SK-N-SH (cell line): ENCODE measurements at regions not wholly inside any gene's neighbourhood (a gene's known extent, or its start where the extent isn't known, plus 50 kb on each side); places are given as distances from the start of the nearest gene placed in this dataset.

Source experiments
- CTCF ChIA-PET: fragments of 300-600, 350-600 bp; formaldehyde crosslinking; extraction: SDS; loops from one replicate; lab custom pipeline; 2021; lab: Yijun Ruan, JAX
- POLR2A ChIA-PET: fragments of 350-600 bp; sonication (Branson Sonifier 250); formaldehyde crosslinking; extraction: SDS; loops from one replicate; lab custom pipeline; 2020; ENCODE audit warnings: antibody characterized with exemption, inconsistent platforms; lab: Yijun Ruan, JAX
- DNase-seq: peaks from one replicate; pipeline ENCODE4 v3.0.0; 2012
- H2AFZ ChIP-seq: fragments of 200-600 bp; sonication (generic); 2 replicates; pipeline ENCODE4 v1.8.1; 2016; ENCODE audit warnings: antibody characterized with exemption, mild to moderate bottlenecking, low read depth
- H3F3A ChIP-seq: fragments of 200-600 bp; sonication (generic); replicated peaks from 2 replicates; pipeline ENCODE3; 2016; ENCODE audit warnings: antibody characterized with exemption, mild to moderate bottlenecking; ENCODE audit not compliant: insufficient read depth
- H3K27ac ChIP-seq, 2 experiments: fragments of 200-500 bp in 1 of 2; fragments of 200-600 bp in 1 of 2; sonication (Bioruptor generic) in 1 of 2; sonication (generic), shearing (Covaris generic) in 1 of 2; 2 replicates each; pipeline versions ENCODE4 v1.5.1 to v1.6.1; 2014 to 2016; ENCODE audit warnings: low read depth in 2 of 2, inconsistent platforms in 1 of 2, low read length in 1 of 2, mild to moderate bottlenecking in 1 of 2, mixed read lengths in 1 of 2
- H3K27me3 ChIP-seq: fragments of 200-600 bp; sonication (generic), shearing (Covaris generic); 2 replicates; pipeline ENCODE4 v1.6.1; 2016; ENCODE audit warnings: mixed run types; ENCODE audit not compliant: insufficient read depth
- H3K36me3 ChIP-seq, 2 experiments: fragments of 200-500 bp in 1 of 2; fragments of 200-600 bp in 1 of 2; sonication (Bioruptor generic) in 1 of 2; sonication (generic) in 1 of 2; replicated peaks in 1 of 2; 2 replicates each; pipeline versions ENCODE3 to v1.5.1; 2014 to 2016; ENCODE audit warnings: low read length in 1 of 2, mild to moderate bottlenecking in 1 of 2; ENCODE audit not compliant: insufficient read depth in 2 of 2, control insufficient read depth in 1 of 2
- H3K4me1 ChIP-seq, 2 experiments: fragments of 200-500 bp in 1 of 2; fragments of 200-600 bp in 1 of 2; sonication (Bioruptor generic) in 1 of 2; sonication (generic), shearing (Covaris generic) in 1 of 2; 2 replicates each; pipeline versions ENCODE4 v1.5.1 to v1.6.1; 2014 to 2016; ENCODE audit warnings: low read depth in 1 of 2, low read length in 1 of 2, mixed run types in 1 of 2; ENCODE audit not compliant: insufficient read depth in 2 of 2, control insufficient read depth in 1 of 2
- H3K4me2 ChIP-seq: fragments of 200-600 bp; sonication (generic), shearing (Covaris generic); 2 replicates; pipeline ENCODE4 v1.6.1; 2017; ENCODE audit warnings: mixed run types
- H3K4me3 ChIP-seq, 2 experiments: fragments of 200-500 bp in 1 of 2; fragments of 200-600 bp in 1 of 2; sonication (Bioruptor generic) in 1 of 2; sonication (generic), shearing (Covaris generic) in 1 of 2; 2 replicates each; pipeline versions ENCODE4 v1.5.1 to v1.8.1; 2014 to 2016; ENCODE audit warnings: low read depth in 2 of 2, inconsistent platforms in 1 of 2, low read length in 1 of 2, mild to moderate bottlenecking in 1 of 2, mixed read lengths in 1 of 2, moderate library complexity in 1 of 2
- H3K79me2 ChIP-seq: fragments of 200-600 bp; sonication (generic); 2 replicates; pipeline ENCODE4 v1.8.1; 2017; ENCODE audit warnings: mild to moderate bottlenecking; ENCODE audit not compliant: insufficient read depth
- H3K9ac ChIP-seq: fragments of 200-600 bp; sonication (generic); 2 replicates; pipeline ENCODE4 v1.6.1; 2017; ENCODE audit warnings: mixed run types
- H3K9me2 ChIP-seq: fragments of 200-600 bp; sonication (generic); 2 replicates; pipeline ENCODE4 v1.6.1; 2017; ENCODE audit warnings: mixed run types
- H3K9me3 ChIP-seq: fragments of 200-600 bp; sonication (generic); 2 replicates; pipeline ENCODE4 v1.6.1; 2017; ENCODE audit warnings: mixed run types, mild to moderate bottlenecking, moderate library complexity
- H4K20me1 ChIP-seq: fragments of 200-600 bp; sonication (generic); 2 replicates; pipeline ENCODE4 v1.6.1; 2017; ENCODE audit warnings: mild to moderate bottlenecking, mixed run types; ENCODE audit not compliant: insufficient read depth
- CHD2 ChIP-seq: fragments of 150-350 bp; IDR thresholded peaks from 2 replicates; pipeline ENCODE4 v1.6.1; 2018; ENCODE audit warnings: low read length; ENCODE audit not compliant: partially characterized antibody
- ELF1 ChIP-seq: IDR thresholded peaks from 2 replicates; pipeline ENCODE4 v1.4.0; 2012
- EP300 ChIP-seq, 2 experiments: IDR thresholded peaks; 2 replicates each; pipeline versions ENCODE4 v1.4.0 to v1.6.1; 2012; ENCODE audit warnings: borderline replicate concordance in 1 of 2, low read depth in 1 of 2, low read length in 1 of 2
- GABPA ChIP-seq: IDR thresholded peaks from 2 replicates; pipeline ENCODE4 v1.4.0; 2012; ENCODE audit warnings: low read depth, mild to moderate bottlenecking
- GATA2 ChIP-seq: sonication (generic); formaldehyde crosslinking; IDR thresholded peaks from 2 replicates; pipeline ENCODE4 v1.5.0; 2020; ENCODE audit warnings: mild to moderate bottlenecking, missing genetic modification reagents
- JUND ChIP-seq: IDR thresholded peaks from 2 replicates; pipeline ENCODE4 v1.4.0; 2012
- MXI1 ChIP-seq: IDR thresholded peaks from 2 replicates; pipeline ENCODE4 v1.6.1; 2012; ENCODE audit warnings: mild to moderate bottlenecking, low read depth, low read length, improper control_type of control experiment
- RAD21 ChIP-seq: IDR thresholded peaks from 2 replicates; pipeline ENCODE4 v1.6.1; 2012; ENCODE audit warnings: mild to moderate bottlenecking, low read length
- RCOR1 ChIP-seq: fragments of 150-350 bp; IDR thresholded peaks from 2 replicates; pipeline ENCODE4 v1.6.1; 2017; ENCODE audit warnings: antibody characterized with exemption, low read length
- YY1 ChIP-seq: IDR thresholded peaks from 2 replicates; pipeline ENCODE4 v1.4.0; 2012; ENCODE audit warnings: low read depth, mild to moderate bottlenecking
- WGBS: methylation state at CpG from one replicate; pipeline ENCODE4 v1.1.6; 2017; ENCODE audit warnings: low lambda C conversion rate; 5-methylcytosine and 5-hydroxymethylcytosine counted together
- TF ChIP-seq, protein P1 (sequence below): IDR thresholded peaks from 2 replicates; pipeline ENCODE4 v1.4.0; 2012; ENCODE audit warnings: low read depth, borderline replicate concordance
- TF ChIP-seq, protein P2 (sequence below): IDR thresholded peaks from 2 replicates; pipeline ENCODE4; 2012
- TF ChIP-seq, protein P3 (sequence below): fragments of 200-600 bp; sonication (generic); IDR thresholded peaks from 2 replicates; pipeline ENCODE4 v1.6.1; 2017; ENCODE audit warnings: antibody characterized with exemption, mild to moderate bottlenecking, moderate library complexity
- TF ChIP-seq, protein P4 (sequence below): fragments of 150-350 bp; IDR thresholded peaks from 2 replicates; pipeline ENCODE4 v1.6.1; 2017; ENCODE audit warnings: antibody characterized with exemption, low read length, low read depth, borderline replicate concordance

DNA sequence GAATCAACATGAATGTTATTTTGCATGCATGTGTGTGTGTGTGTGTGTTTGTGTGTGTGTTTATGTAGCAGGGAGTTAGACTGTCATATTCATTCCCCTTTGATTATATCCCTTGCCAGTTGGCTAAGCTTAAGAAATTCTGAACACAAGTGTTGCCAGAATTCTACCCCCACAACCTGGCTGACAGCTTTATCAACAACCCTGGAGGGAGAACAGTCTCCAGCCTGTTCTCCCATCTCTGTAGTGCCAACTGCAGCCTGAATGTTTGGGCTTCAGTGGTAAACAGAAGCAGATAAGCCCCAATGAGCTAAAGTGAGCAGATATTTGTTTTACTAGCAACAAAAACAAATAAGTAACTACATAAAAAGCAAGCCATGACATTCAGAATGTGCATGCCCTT is 162.6 kb upstream of the ABI3BP start:
- no peak overlapping the region for H3K4me3 ChIP-seq
- H3F3A ChIP-seq, result peaks cover 9% of the 10 kb centered on the region
- no peak overlapping the region for H3K4me2 ChIP-seq
- H3K27me3 ChIP-seq, result no peaks in the 10 kb centered on the region
- H3K79me2 ChIP-seq, result no peaks in the 10 kb centered on the region
- TF ChIP-seq RCOR1 (no peak), CHD2 (no peak), GATA2 (CRISPR knock-in tag) (no peak), JUND (no peak), MXI1 (no peak), RAD21 (no peak), EP300 (IDR thresholded peaks at IDR 0.05; ENCODE audit: borderline replicate concordance in 1 of 2, low read depth in 1 of 2, low read length in 1 of 2) (no peak), YY1 (no peak), GABPA (no peak), ELF1 (no peak)
- TF ChIP-seq, protein P1, sequence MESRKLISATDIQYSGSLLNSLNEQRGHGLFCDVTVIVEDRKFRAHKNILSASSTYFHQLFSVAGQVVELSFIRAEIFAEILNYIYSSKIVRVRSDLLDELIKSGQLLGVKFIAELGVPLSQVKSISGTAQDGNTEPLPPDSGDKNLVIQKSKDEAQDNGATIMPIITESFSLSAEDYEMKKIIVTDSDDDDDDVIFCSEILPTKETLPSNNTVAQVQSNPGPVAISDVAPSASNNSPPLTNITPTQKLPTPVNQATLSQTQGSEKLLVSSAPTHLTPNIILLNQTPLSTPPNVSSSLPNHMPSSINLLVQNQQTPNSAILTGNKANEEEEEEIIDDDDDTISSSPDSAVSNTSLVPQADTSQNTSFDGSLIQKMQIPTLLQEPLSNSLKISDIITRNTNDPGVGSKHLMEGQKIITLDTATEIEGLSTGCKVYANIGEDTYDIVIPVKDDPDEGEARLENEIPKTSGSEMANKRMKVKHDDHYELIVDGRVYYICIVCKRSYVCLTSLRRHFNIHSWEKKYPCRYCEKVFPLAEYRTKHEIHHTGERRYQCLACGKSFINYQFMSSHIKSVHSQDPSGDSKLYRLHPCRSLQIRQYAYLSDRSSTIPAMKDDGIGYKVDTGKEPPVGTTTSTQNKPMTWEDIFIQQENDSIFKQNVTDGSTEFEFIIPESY, result no peak
- TF ChIP-seq, protein P2, sequence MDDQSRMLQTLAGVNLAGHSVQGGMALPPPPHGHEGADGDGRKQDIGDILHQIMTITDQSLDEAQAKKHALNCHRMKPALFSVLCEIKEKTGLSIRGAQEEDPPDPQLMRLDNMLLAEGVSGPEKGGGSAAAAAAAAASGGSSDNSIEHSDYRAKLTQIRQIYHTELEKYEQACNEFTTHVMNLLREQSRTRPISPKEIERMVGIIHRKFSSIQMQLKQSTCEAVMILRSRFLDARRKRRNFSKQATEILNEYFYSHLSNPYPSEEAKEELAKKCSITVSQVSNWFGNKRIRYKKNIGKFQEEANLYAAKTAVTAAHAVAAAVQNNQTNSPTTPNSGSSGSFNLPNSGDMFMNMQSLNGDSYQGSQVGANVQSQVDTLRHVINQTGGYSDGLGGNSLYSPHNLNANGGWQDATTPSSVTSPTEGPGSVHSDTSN, result no peak
- TF ChIP-seq, protein P3, sequence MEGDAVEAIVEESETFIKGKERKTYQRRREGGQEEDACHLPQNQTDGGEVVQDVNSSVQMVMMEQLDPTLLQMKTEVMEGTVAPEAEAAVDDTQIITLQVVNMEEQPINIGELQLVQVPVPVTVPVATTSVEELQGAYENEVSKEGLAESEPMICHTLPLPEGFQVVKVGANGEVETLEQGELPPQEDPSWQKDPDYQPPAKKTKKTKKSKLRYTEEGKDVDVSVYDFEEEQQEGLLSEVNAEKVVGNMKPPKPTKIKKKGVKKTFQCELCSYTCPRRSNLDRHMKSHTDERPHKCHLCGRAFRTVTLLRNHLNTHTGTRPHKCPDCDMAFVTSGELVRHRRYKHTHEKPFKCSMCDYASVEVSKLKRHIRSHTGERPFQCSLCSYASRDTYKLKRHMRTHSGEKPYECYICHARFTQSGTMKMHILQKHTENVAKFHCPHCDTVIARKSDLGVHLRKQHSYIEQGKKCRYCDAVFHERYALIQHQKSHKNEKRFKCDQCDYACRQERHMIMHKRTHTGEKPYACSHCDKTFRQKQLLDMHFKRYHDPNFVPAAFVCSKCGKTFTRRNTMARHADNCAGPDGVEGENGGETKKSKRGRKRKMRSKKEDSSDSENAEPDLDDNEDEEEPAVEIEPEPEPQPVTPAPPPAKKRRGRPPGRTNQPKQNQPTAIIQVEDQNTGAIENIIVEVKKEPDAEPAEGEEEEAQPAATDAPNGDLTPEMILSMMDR, result no peak
- no peak overlapping the region for H3K9ac ChIP-seq
- H3K27ac ChIP-seq, result no peak overlapping the region
- no peaks in the 10 kb centered on the region for H4K20me1 ChIP-seq
- no peaks in the 10 kb centered on the region for H3K9me2 ChIP-seq
- ChIA-PET POLR2A (no interaction called here), CTCF (interaction anchor here (1.7 kb wide), 1 partner anchor 9 kb away, joined by 3 read pairs; no protein-coding TSS in a partner anchor)
- H3K36me3 ChIP-seq, result no peaks in the 10 kb centered on the region
- no peaks in the 10 kb centered on the region for H3K9me3 ChIP-seq
- DNase-seq, result no peak
- no peaks in the 10 kb centered on the region; a peak in 1 of 4 replicates for H3K4me1 ChIP-seq
- H2AFZ ChIP-seq, result no peak overlapping the region

DNA sequence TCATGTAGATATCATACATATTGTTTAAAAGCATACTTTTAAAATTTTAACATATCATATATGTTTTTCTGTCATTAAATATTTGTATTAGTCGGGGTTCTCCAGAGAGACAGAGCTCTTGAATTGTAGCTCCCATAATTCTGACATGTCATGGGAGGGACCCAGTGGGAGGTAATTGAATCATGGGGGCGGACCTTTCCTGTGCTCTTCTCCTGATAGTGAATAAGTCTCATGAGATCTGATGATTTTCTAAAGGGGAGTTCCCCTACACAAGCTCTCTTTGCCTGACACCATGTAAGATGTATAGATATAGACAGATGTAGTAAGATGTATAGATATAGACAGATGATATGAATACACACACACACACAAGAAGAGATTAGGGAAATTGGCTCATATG is 161.2 kb upstream of the ABI3BP start:
- Histone ChIP-seq H3K4me2 (no peak overlapping the region), H3K4me3 (no peak overlapping the region), H3K27me3 (no peaks in the 10 kb centered on the region), H3K9me3 (no peaks in the 10 kb centered on the region), H4K20me1 (no peaks in the 10 kb centered on the region), H3K9me2 (no peaks in the 10 kb centered on the region), H3K4me1 (no peaks in the 10 kb centered on the region; a peak in 1 of 4 replicates), H2AFZ (no peak overlapping the region), H3F3A (no peaks in the 10 kb centered on the region), H3K79me2 (no peaks in the 10 kb centered on the region), H3K27ac (no peak overlapping the region), H3K36me3 (no peaks in the 10 kb centered on the region), H3K9ac (no peak overlapping the region)
- CTCF ChIA-PET, result interaction anchor here (1.0 kb wide), 1 partner anchor 46 kb away, joined by 4 read pairs; no protein-coding TSS in a partner anchor
- TF ChIP-seq CHD2 (no peak), ELF1 (no peak)
- TF ChIP-seq, protein P4, sequence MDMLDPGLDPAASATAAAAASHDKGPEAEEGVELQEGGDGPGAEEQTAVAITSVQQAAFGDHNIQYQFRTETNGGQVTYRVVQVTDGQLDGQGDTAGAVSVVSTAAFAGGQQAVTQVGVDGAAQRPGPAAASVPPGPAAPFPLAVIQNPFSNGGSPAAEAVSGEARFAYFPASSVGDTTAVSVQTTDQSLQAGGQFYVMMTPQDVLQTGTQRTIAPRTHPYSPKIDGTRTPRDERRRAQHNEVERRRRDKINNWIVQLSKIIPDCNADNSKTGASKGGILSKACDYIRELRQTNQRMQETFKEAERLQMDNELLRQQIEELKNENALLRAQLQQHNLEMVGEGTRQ, result no peak
- 81% methylated on average over 2 of the region's 2 CpGs for WGBS
- POLR2A ChIA-PET, result no interaction called here
- no peak for DNase-seq
